Heart left ventricle (tissue), 16 donors: ENCODE measurements at regions not wholly inside any gene's neighbourhood (a gene's known extent, or its start where the extent isn't known, plus 50 kb on each side); places are given as distances from the start of the nearest gene placed in this dataset.
"Not testable (repeated sequence)": the region's sequence is repeated elsewhere in the genome, so short reads cannot be mapped to it uniquely, and the experiment has no call there.

Experiments
- ATAC-seq, 4 donors: fragments of 200-7000 bp; cut with Tn5 transposase; one replicate each; pipeline ENCODE4 v1.9.1; 2020 to 2022; ENCODE audit warnings: moderate library complexity in 4 of 4, mild to moderate bottlenecking in 3 of 4, moderate number of reproducible peaks in 1 of 4
- DNase-seq, 5 donors: peaks; one replicate each; pipeline ENCODE4 v3.0.0-alpha.2; 2020
- H3K27ac ChIP-seq, 12 donors: fragments of 200-600 bp; sonication (generic) in 4 of 12; one replicate each; pipeline versions ENCODE4 v1.5.0 to v1.8.0; 2016 to 2022; ENCODE audit warnings: mild to moderate bottlenecking in 2 of 12
- H3K27me3 ChIP-seq, 9 donors: fragments of 200-600 bp; sonication (generic) in 2 of 9; one replicate each; pipeline versions ENCODE4 v1.5.1 to v1.8.0; 2016 to 2022; ENCODE audit warnings: mild to moderate bottlenecking in 3 of 9
- H3K36me3 ChIP-seq, 9 donors: fragments of 200-600 bp; sonication (generic) in 2 of 9; one replicate each; pipeline versions ENCODE4 v1.5.0 to v1.8.0; 2018 to 2022; ENCODE audit warnings: mild to moderate bottlenecking in 2 of 9
- H3K4me1 ChIP-seq, 12 donors: fragments of 200-600 bp; sonication (generic) in 4 of 12; one replicate each; pipeline versions ENCODE4 v1.5.0 to v1.8.0; 2016 to 2022; ENCODE audit warnings: mild to moderate bottlenecking in 3 of 12
- H3K4me3 ChIP-seq, 12 donors: fragments of 200-600 bp; sonication (generic) in 4 of 12; one replicate each; pipeline versions ENCODE4 v1.5.0 to v1.8.0; 2017 to 2022; ENCODE audit warnings: mild to moderate bottlenecking in 9 of 12, moderate library complexity in 4 of 12
- H3K9me3 ChIP-seq, 12 donors: fragments of 200-600 bp; sonication (generic) in 4 of 12; one replicate each; pipeline versions ENCODE4 v1.5.0 to v1.8.0; 2016 to 2022; ENCODE audit warnings: mild to moderate bottlenecking in 1 of 12
- CTCF ChIP-seq, 12 donors: fragments of 200-600 bp; sonication (generic) in 4 of 12; IDR thresholded peaks; one replicate each; pipeline versions ENCODE4 v1.5.0 to v1.8.0; 2018 to 2022; ENCODE audit warnings: antibody characterized with exemption in 12 of 12, mild to moderate bottlenecking in 5 of 12
- POLR2A ChIP-seq, 2 donors: fragments of 450-650 bp; IDR thresholded peaks; one replicate each; pipeline ENCODE4 v1.6.1; 2017; ENCODE audit warnings: antibody characterized with exemption in 2 of 2, mild to moderate bottlenecking in 2 of 2, moderate library complexity in 2 of 2
- WGBS, 4 donors: extraction: QIAGEN DNeasy Blood & Tissue Kit in 2 of 4; methylation state at CpG; one replicate each; pipeline versions ENCODE4 v1.1.5 to v1.1.7; 2013 to 2018; 5-methylcytosine and 5-hydroxymethylcytosine counted together
- intact Hi-C, 10 donors: fragments of 100-400 bp; cut with DNase I; formaldehyde crosslinking; loops; one replicate each; pipeline versions ENCODE4 v1.11.1 to v1.14.2; 2022
- donor health status: ischemic (EF 13 %, LVEDD 7.1; RV severe dilation, severe dysfunction).
- donor health status: healthy with polysubstance abuse.
- donor health status: DM: no; HTN: yes; CAD: no.
- donor health status: DM: no; HTN: no; CAD: no.
- donor health status: ischemic (EF 25% LVEDD 6.9; RV normal size, moderate dysfunction).
- donor health status: ischemic (EF 25% LVEDD 5.7; RV mildly dilated, moderate dysfunction).
- donor health status: healthy.
- donor health status: DM: yes; HTN: yes; CAD: no.
- donor health status: ischemic (EF 35%, LVEDD 5.7; RV mildly dilated, moderate dysfunction).
- donor health status: nonischemic (EF 11% LVEDD 7.7; RV severe dilation, severe dysfunction).
- donor health status: DM: yes; HTN: yes; CAD: no.
- donor health status: PGD.
- donor health status: ischemic (EF 29% LVEDD 5.4; RV normal size, mild dysfunction).
- donor health status: nonischemic (EF 23%, LVEDD 6.1; RV moderate dilation, normal function).

- ATAC-seq: no peak
- intact Hi-C loops: no loop called here
- WGBS, 4 donors: 39 to 57% (median 51%) methylated on average over 3 of the region's 3 CpGs
These were observed 1304.4 kb upstream of the ACVR2A start for GRCh38 chr2:146540271-146540932.

GRCh38 chr2:146539739-146540138 is 1305.1 kb upstream of the ACVR2A start:
- H3K4me3 ChIP-seq, H3K27ac ChIP-seq, H3K4me1 ChIP-seq, H3K9me3 ChIP-seq, H3K36me3 ChIP-seq, DNase-seq, H3K27me3 ChIP-seq, ATAC-seq, intact Hi-C loops: not testable (repeated sequence)
- WGBS, 4 donors: 80 to 83% (median 81%) methylated on average over 5 of the region's 5 CpGs

More at GRCh38 chr2:146540271-146540932, 1304.4 kb upstream of the ACVR2A start:
- TF ChIP-seq CTCF (IDR thresholded peaks at IDR 0.05) (no peak), POLR2A (IDR thresholded peaks at IDR 0.05) (no peak)
- Histone ChIP-seq H3K36me3 (no peaks in the 10 kb centered on the region), H3K27ac (no peak overlapping the region), H3K4me1 (no peaks in the 10 kb centered on the region), H3K9me3 (no peaks in the 10 kb centered on the region), H3K4me3 (no peak overlapping the region), H3K27me3 (no peaks in the 10 kb centered on the region)
- no peak for DNase-seq

GRCh38 chr2:146537477-146537876 is 1307.4 kb upstream of the ACVR2A start:
- no peaks in the 10 kb centered on the region for H3K27me3 ChIP-seq
- H3K4me1 ChIP-seq: no peaks in the 10 kb centered on the region
- intact Hi-C loops: no loop called here
- no peaks in the 10 kb centered on the region for H3K9me3 ChIP-seq
- H3K4me3 ChIP-seq: no peak overlapping the region
- DNase-seq (no peak), ATAC-seq (no peak)
- 93 to 99% (median 96%) methylated on average over 2 of the region's 2 CpGs for WGBS, 4 donors
- TF ChIP-seq POLR2A (IDR thresholded peaks at IDR 0.05) (no peak), CTCF (IDR thresholded peaks at IDR 0.05) (no peak)
- H3K36me3 ChIP-seq: no peaks in the 10 kb centered on the region
- H3K27ac ChIP-seq: no peak overlapping the region

- ATAC-seq: no peak
- Histone ChIP-seq H3K9me3 (no peaks in the 10 kb centered on the region), H3K4me3 (no peak overlapping the region), H3K36me3 (no peaks in the 10 kb centered on the region), H3K27ac (no peak overlapping the region), H3K4me1 (no peaks in the 10 kb centered on the region), H3K27me3 (no peaks in the 10 kb centered on the region)
- intact Hi-C loops: no loop called here
- DNase-seq: no peak
- TF ChIP-seq POLR2A (IDR thresholded peaks at IDR 0.05) (no peak), CTCF (IDR thresholded peaks at IDR 0.05) (no peak)
- WGBS, 4 donors: 66 to 79% (median 74%) methylated on average over 3 of the region's 3 CpGs
These were observed 1312.2 kb upstream of the ACVR2A start for GRCh38 chr2:146532509-146533147.
